KMS-11 (cell line): ENCODE measurements at regions not wholly inside any gene's neighbourhood (a gene's known extent, or its start where the extent isn't known, plus 50 kb on each side); places are given as distances from the start of the nearest gene placed in this dataset.

Source experiments
- H2AFZ ChIP-seq: fragments of 200-600 bp; sonication (generic); 2 replicates; pipeline ENCODE4 v1.6.1; 2016; ENCODE audit warnings: antibody characterized with exemption, mixed run types, low read depth
- H3K27ac ChIP-seq: fragments of 200-600 bp; sonication (generic); 2 replicates; pipeline ENCODE4 v1.6.1; 2016; ENCODE audit warnings: mild to moderate bottlenecking, mixed run types
- H3K27me3 ChIP-seq: fragments of 200-600 bp; sonication (generic); 2 replicates; pipeline ENCODE4 v1.6.1; 2017; ENCODE audit warnings: mild to moderate bottlenecking, low read depth, mixed run types, moderate library complexity; ENCODE audit not compliant: insufficient read depth
- H3K36me3 ChIP-seq: fragments of 200-600 bp; sonication (generic); 2 replicates; pipeline ENCODE4 v1.6.1; 2017; ENCODE audit warnings: mild to moderate bottlenecking, mixed run types; ENCODE audit not compliant: insufficient read depth
- H3K4me1 ChIP-seq: fragments of 200-600 bp; sonication (generic); 2 replicates; pipeline ENCODE4 v1.6.1; 2016; ENCODE audit warnings: mild to moderate bottlenecking, low read depth, mixed run types; ENCODE audit not compliant: poor library complexity, severe bottlenecking
- H3K4me2 ChIP-seq: fragments of 200-600 bp; sonication (generic); 2 replicates; pipeline ENCODE4 v1.7.0; 2016; ENCODE audit warnings: mild to moderate bottlenecking, mixed run types
- H3K4me3 ChIP-seq: fragments of 200-600 bp; sonication (generic); IDR thresholded peaks from 2 replicates; pipeline ENCODE4 v1.6.1; 2017; ENCODE audit warnings: low read depth, low read length, mixed read lengths; ENCODE audit not compliant: insufficient read depth
- H3K79me2 ChIP-seq: fragments of 200-600 bp; sonication (generic); 2 replicates; pipeline ENCODE4 v1.6.1; 2016; ENCODE audit warnings: low read depth, mixed run types; ENCODE audit not compliant: insufficient read depth
- H3K9ac ChIP-seq: fragments of 200-600 bp; sonication (generic); 2 replicates; pipeline ENCODE4 v1.6.1; 2016; ENCODE audit warnings: mild to moderate bottlenecking, mixed run types
- H4K20me1 ChIP-seq: fragments of 200-600 bp; sonication (generic); 2 replicates; pipeline ENCODE4 v1.6.1; 2016; ENCODE audit warnings: mild to moderate bottlenecking, mixed run types; ENCODE audit not compliant: insufficient read depth
- TF ChIP-seq, protein P1 (sequence below): fragments of 200-600 bp; sonication (generic); conservative IDR thresholded peaks from 2 replicates; pipeline ENCODE4 v1.6.1; 2017; ENCODE audit warnings: low read depth, mild to moderate bottlenecking, antibody characterized with exemption, low read length, moderate library complexity, mixed read lengths

DNA sequence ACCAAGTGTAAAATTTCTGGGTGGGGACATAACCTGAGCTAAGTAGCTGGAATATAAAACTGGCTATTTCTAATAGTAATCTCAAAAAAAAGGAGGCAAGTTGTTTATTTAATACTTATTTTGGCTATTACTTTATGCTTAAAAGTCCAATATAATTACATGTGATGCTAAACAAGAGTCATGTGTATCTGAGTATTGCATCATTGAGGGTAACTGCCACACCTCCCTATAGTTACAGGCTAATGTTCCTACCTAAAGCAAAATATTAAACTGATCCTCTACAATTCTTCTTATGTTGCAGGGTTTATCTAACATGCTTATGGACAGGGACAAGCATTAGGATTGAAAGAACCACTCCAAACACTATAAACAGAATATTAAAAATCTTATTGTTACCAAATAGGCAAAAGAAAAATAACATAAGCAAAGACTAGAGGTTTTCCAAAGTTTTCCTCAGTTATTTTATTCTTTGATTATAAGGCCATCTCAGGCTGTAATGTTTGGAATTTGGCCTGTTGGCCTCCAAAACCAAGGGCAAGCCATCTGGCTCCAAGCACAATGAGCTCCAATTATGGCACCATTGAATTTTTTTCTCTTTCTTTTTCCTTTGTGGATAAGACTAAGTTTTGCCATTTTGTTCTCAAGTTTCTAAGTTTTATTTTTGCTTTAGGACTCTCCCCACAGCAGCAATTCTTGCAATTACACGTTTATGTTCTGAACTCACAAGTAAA lies 75.8 kb upstream of the ABI3BP start:
- Histone ChIP-seq H2AFZ (no peak overlapping the region), H3K79me2 (no peaks in the 10 kb centered on the region), H3K27me3 (no peaks in the 10 kb centered on the region), H3K4me2 (no peak overlapping the region), H3K36me3 (no peaks in the 10 kb centered on the region), H3K4me1 (no peaks in the 10 kb centered on the region), H3K4me3 (no peak overlapping the region), H3K9ac (no peak overlapping the region), H3K27ac (no peak overlapping the region), H4K20me1 (no peaks in the 10 kb centered on the region)
- TF ChIP-seq, protein P1, sequence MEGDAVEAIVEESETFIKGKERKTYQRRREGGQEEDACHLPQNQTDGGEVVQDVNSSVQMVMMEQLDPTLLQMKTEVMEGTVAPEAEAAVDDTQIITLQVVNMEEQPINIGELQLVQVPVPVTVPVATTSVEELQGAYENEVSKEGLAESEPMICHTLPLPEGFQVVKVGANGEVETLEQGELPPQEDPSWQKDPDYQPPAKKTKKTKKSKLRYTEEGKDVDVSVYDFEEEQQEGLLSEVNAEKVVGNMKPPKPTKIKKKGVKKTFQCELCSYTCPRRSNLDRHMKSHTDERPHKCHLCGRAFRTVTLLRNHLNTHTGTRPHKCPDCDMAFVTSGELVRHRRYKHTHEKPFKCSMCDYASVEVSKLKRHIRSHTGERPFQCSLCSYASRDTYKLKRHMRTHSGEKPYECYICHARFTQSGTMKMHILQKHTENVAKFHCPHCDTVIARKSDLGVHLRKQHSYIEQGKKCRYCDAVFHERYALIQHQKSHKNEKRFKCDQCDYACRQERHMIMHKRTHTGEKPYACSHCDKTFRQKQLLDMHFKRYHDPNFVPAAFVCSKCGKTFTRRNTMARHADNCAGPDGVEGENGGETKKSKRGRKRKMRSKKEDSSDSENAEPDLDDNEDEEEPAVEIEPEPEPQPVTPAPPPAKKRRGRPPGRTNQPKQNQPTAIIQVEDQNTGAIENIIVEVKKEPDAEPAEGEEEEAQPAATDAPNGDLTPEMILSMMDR: no peak

DNA sequence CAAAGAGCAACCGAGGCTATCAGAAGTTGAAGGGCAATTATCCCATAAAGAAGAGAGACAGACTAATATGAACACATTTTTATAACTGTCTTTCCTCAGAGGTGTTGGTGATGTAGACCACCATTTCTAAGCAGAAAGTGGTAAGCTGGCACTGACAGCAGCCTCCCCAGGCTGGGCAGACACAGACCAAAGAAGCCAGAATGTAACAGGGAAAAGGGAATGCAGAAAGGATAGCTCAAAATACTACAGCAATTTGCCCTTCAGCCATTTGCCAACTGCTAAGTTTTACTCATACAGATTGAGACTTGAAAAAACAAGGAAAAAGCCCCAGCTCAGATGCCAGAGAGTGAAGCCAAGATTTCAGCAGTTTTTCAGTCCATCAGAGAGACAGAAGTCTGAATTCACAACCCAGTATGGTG lies 73.5 kb upstream of the ABI3BP start:
- Histone ChIP-seq H3K79me2 (no peaks in the 10 kb centered on the region), H2AFZ (no peak overlapping the region), H3K27ac (no peak overlapping the region), H3K27me3 (no peaks in the 10 kb centered on the region), H3K9ac (no peak overlapping the region), H3K4me3 (no peak overlapping the region), H3K36me3 (no peaks in the 10 kb centered on the region), H3K4me1 (no peaks in the 10 kb centered on the region), H4K20me1 (no peaks in the 10 kb centered on the region), H3K4me2 (no peak overlapping the region)
- TF ChIP-seq, protein P1: no peak

DNA sequence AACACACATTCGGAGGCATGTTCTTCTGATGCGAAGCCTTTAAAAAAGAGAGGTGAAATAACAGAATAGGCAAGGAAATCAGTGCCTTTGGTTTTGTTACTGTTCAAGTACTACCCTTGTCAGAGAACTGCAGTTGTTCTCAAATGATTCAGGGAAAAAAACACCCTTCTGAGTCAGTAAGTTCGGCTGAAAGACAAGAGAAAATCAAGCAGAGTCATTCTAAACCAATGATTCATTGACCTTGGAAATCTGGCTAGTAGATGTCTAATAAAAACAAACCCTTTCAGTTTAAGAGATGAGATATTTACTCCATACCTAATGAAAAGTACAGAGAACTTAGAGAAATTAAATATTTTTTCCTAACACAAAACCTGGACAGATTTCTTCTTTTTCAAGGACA lies 72.7 kb upstream of the ABI3BP start:
- Histone ChIP-seq H3K4me1 (no peaks in the 10 kb centered on the region), H3K4me2 (no peak overlapping the region), H3K36me3 (no peaks in the 10 kb centered on the region), H2AFZ (no peak overlapping the region), H3K27me3 (no peaks in the 10 kb centered on the region), H3K79me2 (no peaks in the 10 kb centered on the region), H3K4me3 (no peak overlapping the region), H3K27ac (no peak overlapping the region), H3K9ac (no peak overlapping the region), H4K20me1 (no peaks in the 10 kb centered on the region)
- TF ChIP-seq, protein P1: no peak

DNA sequence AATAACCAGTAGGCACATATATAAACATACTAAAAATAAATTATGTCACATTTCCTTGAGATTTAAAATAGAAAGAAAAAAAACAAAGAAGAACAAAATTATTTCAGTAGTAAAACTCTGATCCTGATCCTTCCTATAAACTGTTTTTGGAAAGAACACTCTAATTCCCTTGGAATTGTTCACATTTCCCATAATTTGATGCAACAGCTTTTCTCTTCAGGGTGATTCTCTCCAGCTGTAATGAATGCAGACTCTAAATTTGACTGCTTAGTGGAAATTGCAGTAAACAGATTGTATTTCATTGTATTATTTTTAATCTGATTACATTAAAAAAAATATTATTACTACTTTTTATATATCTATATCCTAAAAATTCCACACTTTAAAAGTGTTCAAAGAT lies 70.2 kb upstream of the ABI3BP start:
- Histone ChIP-seq H3K79me2 (no peaks in the 10 kb centered on the region), H4K20me1 (no peaks in the 10 kb centered on the region)
- TF ChIP-seq, protein P1: no peak

More for the DNA sequence above, 70.2 kb upstream of the ABI3BP start:
- no peaks in the 10 kb centered on the region for H3K4me1 ChIP-seq
- H2AFZ ChIP-seq: no peak overlapping the region
- H3K27me3 ChIP-seq: no peaks in the 10 kb centered on the region
- H3K9ac ChIP-seq: no peak overlapping the region
- no peaks in the 10 kb centered on the region for H3K36me3 ChIP-seq
- no peak overlapping the region for H3K4me2 ChIP-seq
- no peak overlapping the region for H3K4me3 ChIP-seq
- no peak overlapping the region for H3K27ac ChIP-seq
